GM23248 (cell line): ENCODE measurements at regions not wholly inside any gene's neighbourhood (a gene's known extent, or its start where the extent isn't known, plus 50 kb on each side); places are given as distances from the start of the nearest gene placed in this dataset.
"Not testable (repeated sequence)": the region's sequence is repeated elsewhere in the genome, so short reads cannot be mapped to it uniquely, and the experiment has no call there.

ENCODE experiments used
- DNase-seq: peaks from one replicate; pipeline ENCODE4 v3.0.0-alpha.2; 2015
- H2AFZ ChIP-seq: fragments of 200-600 bp; sonication (generic); 2 replicates; pipeline ENCODE4 v1.6.1; 2016; ENCODE audit warnings: antibody characterized with exemption
- H3F3A ChIP-seq: fragments of 200-600 bp; sonication (generic); 2 replicates; pipeline ENCODE4 v1.6.1; 2016; ENCODE audit warnings: mild to moderate bottlenecking, antibody characterized with exemption, mixed run types; ENCODE audit not compliant: insufficient read depth
- H3K27ac ChIP-seq: fragments of 200-600 bp; sonication (generic); 2 replicates; pipeline ENCODE4 v1.5.1; 2016; ENCODE audit warnings: mild to moderate bottlenecking
- H3K27me3 ChIP-seq: fragments of 200-600 bp; sonication (generic); replicated peaks from 2 replicates; pipeline ENCODE4 v1.6.1; 2016; ENCODE audit warnings: mild to moderate bottlenecking; ENCODE audit not compliant: insufficient read depth
- H3K36me3 ChIP-seq: fragments of 200-600 bp; sonication (generic); 2 replicates; pipeline ENCODE4 v1.6.1; 2016; ENCODE audit warnings: low read depth, mild to moderate bottlenecking
- H3K4me1 ChIP-seq: fragments of 200-600 bp; sonication (generic); 2 replicates; pipeline ENCODE4 v1.6.1; 2016; ENCODE audit warnings: mild to moderate bottlenecking; ENCODE audit not compliant: insufficient read depth
- H3K4me2 ChIP-seq: fragments of 200-600 bp; sonication (generic); one replicate; pipeline ENCODE4 v1.6.1; 2016; ENCODE audit warnings: mild to moderate bottlenecking; ENCODE audit not compliant: unreplicated experiment
- H3K4me3 ChIP-seq: fragments of 200-600 bp; sonication (generic); 2 replicates; pipeline ENCODE4 v1.5.1; 2016; ENCODE audit warnings: mild to moderate bottlenecking
- H3K79me2 ChIP-seq: fragments of 200-600 bp; sonication (generic); 2 replicates; pipeline ENCODE4 v1.6.1; 2016; ENCODE audit warnings: mild to moderate bottlenecking; ENCODE audit not compliant: insufficient read depth
- H3K9ac ChIP-seq: fragments of 200-600 bp; sonication (generic); 2 replicates; pipeline ENCODE4 v1.6.1; 2016; ENCODE audit warnings: mild to moderate bottlenecking
- H3K9me2 ChIP-seq: fragments of 200-600 bp; sonication (generic); 2 replicates; pipeline ENCODE4 v1.6.1; 2016; ENCODE audit warnings: mixed run types, mild to moderate bottlenecking, moderate library complexity; ENCODE audit not compliant: insufficient read depth
- H3K9me3 ChIP-seq: fragments of 200-600 bp; sonication (generic); one replicate; pipeline ENCODE4 v1.6.1; 2017; ENCODE audit warnings: low read depth
- H4K20me1 ChIP-seq: fragments of 200-600 bp; sonication (generic); 2 replicates; pipeline ENCODE4 v1.6.0; 2016; ENCODE audit not compliant: insufficient read depth
- EZH2 ChIP-seq: fragments of 200-600 bp; sonication (generic); IDR thresholded peaks from 2 replicates; pipeline ENCODE4 v1.6.1; 2018; ENCODE audit warnings: antibody characterized with exemption, mild to moderate bottlenecking; ENCODE audit not compliant: insufficient read depth, poor library complexity, severe bottlenecking
- EZH2phosphoT487 ChIP-seq: fragments of 200-600 bp; sonication (generic); IDR thresholded peaks from 2 replicates; pipeline ENCODE4 v1.6.1; 2018; ENCODE audit warnings: antibody characterized with exemption, moderate library complexity, mild to moderate bottlenecking, low read depth; ENCODE audit not compliant: insufficient read depth
- WGBS, 2 experiments: methylation state at CpG; one replicate each; pipeline ENCODE4 v1.1.6; 2015 to 2017; ENCODE audit warnings: low lambda C conversion rate in 2 of 2, low coverage in 1 of 2; ENCODE audit errors: missing lambda C conversion rate in 2 of 2; 5-methylcytosine and 5-hydroxymethylcytosine counted together
- in situ Hi-C: fragments of 300-500 bp; cut with MboI; formaldehyde crosslinking; loops from 2 replicates; pipeline ENCODE4 v1.15.0; 2020

DNA sequence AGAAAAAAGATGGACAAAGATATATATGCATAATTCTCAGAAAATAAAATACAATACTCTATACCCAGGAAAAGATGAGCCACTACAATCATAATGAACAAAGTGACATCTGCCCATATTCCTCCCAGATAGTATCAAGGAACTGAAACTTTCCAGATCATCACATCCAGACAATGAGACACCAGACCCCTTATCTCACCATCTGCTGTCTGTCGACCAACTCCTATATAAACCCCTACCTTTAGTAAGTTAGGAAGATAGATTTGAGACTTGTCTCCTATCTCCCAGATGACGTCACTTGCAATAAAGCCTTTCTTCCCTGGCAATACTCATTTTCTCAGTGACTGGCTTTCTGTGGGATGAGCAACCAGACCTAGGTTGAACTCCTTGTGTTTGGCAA, 1071.6 kb downstream of the PLOD2 start:
- no peaks in the 10 kb centered on the region for H3K4me1 ChIP-seq
- H3K9me3 ChIP-seq, result no peaks in the 10 kb centered on the region
- H4K20me1 ChIP-seq, result no peaks in the 10 kb centered on the region
- WGBS, 2 experiments, result 45 to 48% methylated on average over 2 of the region's 2 CpGs
- H3K27ac ChIP-seq, result no peak overlapping the region
- H3K4me2 ChIP-seq, result no peak overlapping the region
- no peaks in the 10 kb centered on the region for H3F3A ChIP-seq
- TF ChIP-seq EZH2 (no peak), EZH2phosphoT487 (no peak)
- no peak overlapping the region for H3K4me3 ChIP-seq
- DNase-seq, result no peak
- no peak overlapping the region for H2AFZ ChIP-seq
- H3K36me3 ChIP-seq, result no peaks in the 10 kb centered on the region
- in situ Hi-C loops, result no loop called here
- no peaks in the 10 kb centered on the region for H3K27me3 ChIP-seq
- H3K79me2 ChIP-seq, result no peaks in the 10 kb centered on the region
- H3K9me2 ChIP-seq, result no peaks in the 10 kb centered on the region
- H3K9ac ChIP-seq, result no peak overlapping the region

DNA sequence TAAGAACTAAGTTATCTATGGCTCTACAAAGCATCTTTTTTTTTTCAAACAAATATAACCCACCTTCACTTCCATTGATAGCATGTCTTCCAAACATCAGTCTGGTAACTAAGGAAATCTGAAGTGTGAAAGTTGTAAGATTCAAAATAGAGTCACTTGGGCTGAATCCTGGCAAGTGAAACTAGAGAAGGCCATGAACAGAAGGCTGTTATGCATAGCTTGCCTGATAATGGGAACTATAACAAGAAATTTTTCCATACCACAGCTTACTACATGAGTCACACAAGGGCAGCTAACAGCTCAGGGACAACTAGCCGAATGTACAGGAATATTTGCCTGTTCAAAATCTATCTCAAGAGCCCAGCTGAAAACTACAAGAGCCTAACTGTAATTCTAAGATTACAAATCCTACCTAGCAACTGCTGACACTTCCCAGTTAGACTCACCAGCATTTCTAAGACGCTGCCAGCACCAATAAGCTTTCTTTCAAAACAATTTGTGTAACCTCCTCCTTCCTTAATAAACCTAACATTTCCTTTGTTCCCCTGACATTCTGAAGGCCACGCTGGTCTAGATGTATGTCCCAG, 1066.5 kb downstream of the PLOD2 start:
- Histone ChIP-seq H3K9me2 (no peaks in the 10 kb centered on the region), H3K4me1 (no peaks in the 10 kb centered on the region), H3K27me3 (no peaks in the 10 kb centered on the region), H3K9ac (no peak overlapping the region), H3K27ac (no peak overlapping the region), H3K4me2 (no peak overlapping the region), H3K4me3 (no peak overlapping the region), H4K20me1 (no peaks in the 10 kb centered on the region), H3K79me2 (no peaks in the 10 kb centered on the region), H3K36me3 (no peaks in the 10 kb centered on the region), H2AFZ (no peak overlapping the region), H3K9me3 (no peaks in the 10 kb centered on the region), H3F3A (no peaks in the 10 kb centered on the region)
- in situ Hi-C loops, result no loop called here
- 28 to 32% methylated on average over 3 of the region's 3 CpGs for WGBS, 2 experiments
- peak; percentile 60 for DNase-seq
- TF ChIP-seq EZH2phosphoT487 (no peak), EZH2 (no peak)

- H4K20me1 ChIP-seq, H3K79me2 ChIP-seq, H3K27ac ChIP-seq, H3K9me3 ChIP-seq, DNase-seq, H3K4me2 ChIP-seq, H3K27me3 ChIP-seq, H3K4me1 ChIP-seq, H3K9me2 ChIP-seq, H3F3A ChIP-seq, H3K9ac ChIP-seq, H3K36me3 ChIP-seq, in situ Hi-C loops, H3K4me3 ChIP-seq, H2AFZ ChIP-seq: not testable (repeated sequence)
- 62 to 68% methylated on average over 5 of the region's 5 CpGs for WGBS, 2 experiments
Measured at GRCh38 chr3:145111141-145111540, 1049.8 kb downstream of the PLOD2 start.

- Histone ChIP-seq H3K4me3 (no peak overlapping the region), H3K4me2 (no peak overlapping the region), H3K9me2 (no peaks in the 10 kb centered on the region), H3K9me3 (no peaks in the 10 kb centered on the region), H3K27ac (no peak overlapping the region), H3K9ac (no peak overlapping the region), H3K79me2 (no peaks in the 10 kb centered on the region), H3K36me3 (no peaks in the 10 kb centered on the region), H3F3A (no peaks in the 10 kb centered on the region), H3K27me3 (no peaks in the 10 kb centered on the region), H2AFZ (no peak overlapping the region), H4K20me1 (no peaks in the 10 kb centered on the region), H3K4me1 (no peaks in the 10 kb centered on the region)
- no peak for DNase-seq
- 70 to 73% methylated on average over 4 of the region's 4 CpGs for WGBS, 2 experiments
- no peak for TF ChIP-seq EZH2
- TF ChIP-seq EZH2phosphoT487, result no peak
- in situ Hi-C loops, result no loop called here
Measured at GRCh38 chr3:145116769-145117168, 1044.2 kb downstream of the PLOD2 start.

DNA sequence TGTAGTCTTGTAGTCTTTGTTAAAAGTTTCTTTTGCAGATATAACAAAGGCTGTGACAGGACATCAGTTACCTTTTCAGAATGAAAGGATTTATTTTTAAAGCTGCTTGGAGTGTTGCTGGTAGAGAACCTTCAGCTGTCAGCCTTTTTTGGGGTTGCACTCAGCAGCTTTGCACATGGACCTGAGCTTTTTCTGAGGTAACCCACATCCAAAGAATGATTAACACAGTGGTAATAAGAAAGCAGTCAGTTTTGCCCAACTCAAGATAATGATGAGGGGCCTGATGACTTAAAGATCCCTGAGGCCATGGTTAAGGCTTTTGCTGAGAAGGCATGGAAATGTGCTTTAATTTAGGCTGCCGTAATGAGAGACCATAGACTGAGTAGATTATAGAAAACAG, 1042.7 kb downstream of the PLOD2 start:
- H3K27ac ChIP-seq, result no peak overlapping the region
- no peak overlapping the region for H3K9ac ChIP-seq
- no peaks in the 10 kb centered on the region for H4K20me1 ChIP-seq
- DNase-seq, result no peak
- TF ChIP-seq EZH2phosphoT487 (no peak), EZH2 (no peak)
- no peak overlapping the region for H2AFZ ChIP-seq
- H3K36me3 ChIP-seq, result no peaks in the 10 kb centered on the region
- in situ Hi-C loops, result no loop called here
- no peaks in the 10 kb centered on the region for H3K9me3 ChIP-seq
- WGBS, 2 experiments, result 50 to 73% methylated on average over 1 of the region's 1 CpG
- no peaks in the 10 kb centered on the region for H3K79me2 ChIP-seq
- H3K4me3 ChIP-seq, result no peak overlapping the region
- no peaks in the 10 kb centered on the region for H3F3A ChIP-seq
- H3K4me2 ChIP-seq, result no peak overlapping the region
- no peaks in the 10 kb centered on the region for H3K27me3 ChIP-seq
- no peaks in the 10 kb centered on the region for H3K9me2 ChIP-seq
- no peaks in the 10 kb centered on the region for H3K4me1 ChIP-seq
